ENCODE measurements at regions not wholly inside any gene's neighbourhood (a gene's known extent, or its start where the extent isn't known, plus 50 kb on each side); places are given as distances from the start of the nearest gene placed in this dataset.
"Not testable (repeated sequence)": the region's sequence is repeated elsewhere in the genome, so short reads cannot be mapped to it uniquely, and the experiment has no call there.

- DNase-seq (ENCODE audit: low spot score): no peak
Observed at GRCh38 chr18:5720132-5720531, 175.2 kb downstream of the TMEM200C start.

- no peak for DNase-seq (ENCODE audit: low spot score)
Observed at GRCh38 chr18:5717256-5717655, 173.5 kb upstream of the EPB41L3 start.

DNA sequence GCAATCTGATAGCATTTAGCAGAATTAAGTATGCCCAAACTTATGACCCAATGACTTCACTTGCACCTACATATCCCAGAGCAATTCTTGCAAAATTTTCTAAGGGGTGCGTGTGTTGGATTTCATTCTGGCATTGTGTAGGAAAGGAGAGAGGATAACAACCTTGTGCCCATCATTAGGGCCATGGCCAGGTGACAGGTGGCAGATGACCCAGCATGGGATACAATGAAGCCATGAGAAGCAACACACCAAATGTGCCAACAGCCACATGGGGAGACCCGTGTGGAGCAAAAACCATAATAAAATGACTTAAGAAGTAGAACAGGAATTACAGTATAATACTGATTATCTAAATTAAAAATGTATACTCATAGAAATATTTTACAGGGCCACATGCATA lies 166.9 kb upstream of the EPB41L3 start:
- DNase-seq (ENCODE audit: low spot score): no peak

- DNase-seq (ENCODE audit: low spot score): no peak
Observed at GRCh38 chr18:5710235-5710634, 166.4 kb upstream of the EPB41L3 start.

DNA sequence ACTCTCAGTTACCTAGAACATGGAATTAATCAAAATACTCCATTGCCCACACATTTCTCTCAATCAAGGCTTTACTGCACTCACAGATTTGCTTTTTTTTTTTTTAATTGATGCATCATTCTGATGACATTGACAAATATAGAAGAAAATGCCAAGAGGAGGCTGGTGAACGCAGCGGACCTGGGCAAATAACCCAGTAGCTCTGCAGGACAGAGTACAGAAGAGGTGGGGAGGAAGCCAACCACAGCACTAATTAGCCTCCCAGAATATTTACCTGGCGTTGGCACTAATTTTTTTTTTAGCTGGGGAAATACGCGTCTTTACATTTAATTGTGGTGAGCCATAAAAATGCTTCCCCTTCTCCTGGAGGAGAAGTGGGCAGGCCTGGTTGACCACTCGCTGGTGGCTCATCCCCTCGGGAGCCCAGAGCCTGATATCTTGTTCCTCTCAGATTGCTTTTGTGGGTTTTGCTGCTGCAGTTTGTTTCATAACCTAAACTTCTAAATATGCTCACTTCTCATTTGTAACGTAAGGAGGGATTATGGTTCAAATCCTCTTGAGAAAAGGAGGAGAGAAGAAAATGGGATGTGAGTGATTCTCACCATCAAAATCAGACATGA lies 165.8 kb upstream of the EPB41L3 start:
- DNase-seq (ENCODE audit: low spot score): no peak

- no peak for DNase-seq (ENCODE audit: low spot score)
Observed at GRCh38 chr18:5707586-5707985, 163.8 kb upstream of the EPB41L3 start.

DNA sequence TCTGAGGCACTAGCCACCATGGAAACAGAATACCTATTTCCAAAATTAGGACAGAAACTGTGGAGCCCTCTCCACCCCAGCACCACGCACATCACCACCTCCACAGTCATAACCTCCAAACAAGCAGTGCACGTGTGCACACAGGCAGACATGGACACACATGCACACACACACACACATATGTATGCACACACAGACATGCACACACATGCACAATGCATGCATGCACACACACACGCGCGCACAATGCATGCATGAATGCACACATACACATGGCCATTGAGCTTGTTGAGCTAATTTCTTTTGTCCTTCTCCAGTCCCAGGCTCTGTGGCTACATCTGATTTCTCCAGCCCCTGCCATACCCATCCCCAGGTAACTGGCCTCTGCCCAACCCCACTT lies 161.6 kb upstream of the EPB41L3 start:
- DNase-seq (ENCODE audit: low spot score): no peak

GRCh38 chr18:5704847-5705246 lies 161.1 kb upstream of the EPB41L3 start:
- DNase-seq (ENCODE audit: low spot score): no peak

DNA sequence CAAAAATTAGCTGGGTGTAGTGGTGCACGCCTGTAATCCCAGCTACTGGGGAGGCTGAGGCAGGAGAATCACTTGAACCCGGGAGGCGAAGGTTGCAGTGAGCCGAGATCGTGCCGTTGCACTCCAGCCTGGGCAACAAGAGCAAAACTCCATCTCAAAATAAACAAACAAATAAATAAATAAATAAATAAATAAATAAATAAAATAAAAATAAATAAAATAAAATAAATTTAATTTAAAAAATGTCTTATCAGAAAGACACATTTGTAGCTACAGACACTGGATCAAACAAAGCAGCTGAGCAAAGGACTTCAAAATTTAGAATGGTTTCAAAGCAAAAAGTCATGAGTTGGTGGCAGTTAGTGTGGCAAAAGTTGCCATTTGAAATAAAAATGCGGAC lies 158.2 kb upstream of the EPB41L3 start:
- DNase-seq (ENCODE audit: low spot score): not testable (repeated sequence)

DNA sequence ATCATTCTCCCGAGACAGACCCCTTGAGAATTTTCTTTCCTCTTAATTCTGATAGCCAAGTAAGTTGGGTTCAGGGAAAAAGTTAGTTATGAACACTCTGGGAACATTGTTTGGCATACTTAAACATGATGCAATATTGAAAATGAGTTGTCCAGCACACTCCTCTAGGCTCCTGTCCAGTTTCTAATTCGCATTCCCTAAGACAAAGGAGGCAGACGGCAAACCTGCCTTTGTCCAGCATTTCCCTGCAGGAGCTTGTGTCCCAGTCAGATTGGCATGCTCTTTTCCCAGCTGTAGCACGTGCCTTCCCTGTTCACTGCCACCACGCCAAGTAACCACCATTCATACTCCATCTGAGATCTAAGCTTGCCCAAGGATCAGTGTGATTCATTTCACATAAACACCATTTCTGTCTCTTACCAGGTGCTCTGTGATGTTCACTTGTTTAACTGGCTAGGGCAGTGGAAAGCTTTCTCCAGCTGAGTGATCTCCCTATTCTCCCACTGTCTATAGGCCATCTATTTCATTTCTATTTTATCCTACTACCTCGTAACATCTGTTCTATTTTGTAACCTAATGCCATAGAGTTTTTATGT lies 150.0 kb upstream of the EPB41L3 start:
- peak; percentile 26 for DNase-seq (ENCODE audit: low spot score)

DNA sequence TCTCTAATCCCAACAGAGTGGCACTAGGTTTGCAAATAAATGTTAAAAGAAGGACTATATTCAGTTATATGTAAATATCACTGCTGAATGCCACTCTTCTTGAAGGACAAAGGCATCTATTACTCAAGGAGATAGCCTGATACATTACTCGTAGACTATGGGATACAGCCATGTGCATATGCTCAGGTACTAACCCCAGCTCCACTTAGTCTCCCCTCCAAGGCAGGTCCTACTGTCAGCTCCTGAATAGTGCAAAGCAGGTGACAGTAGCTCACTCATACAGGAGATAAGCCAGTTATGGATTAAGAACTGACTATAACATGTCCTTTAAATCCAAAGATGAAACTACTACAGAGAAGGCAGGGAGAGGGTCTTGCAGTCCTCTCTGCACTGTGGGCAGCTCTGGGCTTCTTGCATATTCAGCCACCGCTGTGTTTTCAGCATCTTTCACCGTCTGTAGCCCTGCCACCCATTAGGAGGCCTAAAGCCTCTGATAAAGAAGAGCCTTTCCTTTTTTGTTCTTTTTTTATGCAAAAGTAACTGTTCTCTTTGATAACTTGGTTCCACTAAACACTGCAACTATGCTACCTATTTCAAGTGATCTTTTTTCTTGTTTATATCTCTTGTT lies 135.1 kb upstream of the EPB41L3 start:
- no peak for DNase-seq (ENCODE audit: low spot score)

DNA sequence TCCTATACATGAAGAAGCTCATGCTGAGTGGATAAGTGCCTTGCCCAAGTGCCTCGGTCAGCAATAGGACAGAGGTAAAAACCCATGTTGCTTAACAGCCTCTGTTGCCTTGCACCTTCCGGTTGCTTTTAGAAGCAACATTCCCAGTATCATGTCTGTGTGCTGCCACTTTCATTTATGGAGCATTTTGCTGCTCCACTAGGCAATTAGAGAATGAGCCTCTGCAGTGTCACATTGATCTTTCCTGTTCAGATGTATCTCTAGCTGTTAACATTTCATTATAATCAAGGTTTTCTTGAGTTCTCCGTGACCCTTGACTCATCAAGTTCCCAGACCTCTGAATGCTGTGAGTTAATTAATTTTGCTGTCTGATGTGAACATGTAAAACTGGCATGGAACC lies 134.5 kb upstream of the EPB41L3 start:
- no peak for DNase-seq (ENCODE audit: low spot score)

DNA sequence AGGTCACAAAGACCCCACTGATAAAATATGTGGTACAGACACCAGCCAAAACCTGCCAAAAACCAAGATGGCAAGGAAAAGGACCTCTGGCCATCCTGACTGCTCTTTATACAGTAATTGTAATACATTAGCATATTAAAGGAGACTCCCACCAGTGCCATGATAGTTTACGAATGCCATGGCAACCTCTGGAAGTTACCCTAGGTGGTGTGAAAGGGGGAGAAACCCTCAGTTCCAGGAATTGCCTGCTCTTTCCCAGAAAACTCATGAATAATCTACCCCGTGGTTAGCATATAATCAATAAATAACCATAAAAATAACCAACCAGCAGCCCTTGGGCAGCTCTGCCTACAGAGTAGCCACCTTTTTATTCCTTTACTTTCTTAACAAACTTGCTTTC lies 129.8 kb upstream of the EPB41L3 start:
- DNase-seq (ENCODE audit: low spot score): no peak

GRCh38 chr18:5669585-5669984 lies 125.8 kb upstream of the EPB41L3 start:
- no peak for DNase-seq (ENCODE audit: low spot score)

GRCh38 chr18:5668087-5668715 lies 124.4 kb upstream of the EPB41L3 start:
- no peak for DNase-seq (ENCODE audit: low spot score)

DNA sequence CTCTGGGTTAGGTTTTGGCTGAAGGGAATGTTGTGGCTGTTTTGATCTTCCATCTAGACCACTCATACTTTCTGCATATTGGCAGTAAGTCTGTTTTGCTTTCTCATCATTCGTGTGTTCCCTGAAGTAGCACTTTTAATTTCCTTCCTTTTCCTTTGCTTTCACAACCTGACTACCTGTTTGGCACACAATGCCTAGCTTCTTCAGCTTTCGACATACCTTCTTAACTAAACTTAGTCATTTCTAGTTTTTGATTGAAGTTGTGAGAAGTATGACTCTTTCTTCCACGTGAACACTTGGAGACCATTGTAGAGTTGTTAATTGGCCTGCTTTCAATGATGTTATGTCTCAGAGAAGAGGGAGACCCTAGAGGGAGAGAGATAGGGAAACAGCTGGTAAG lies 123.6 kb upstream of the EPB41L3 start:
- no peak for DNase-seq (ENCODE audit: low spot score)

GRCh38 chr18:5662586-5663090 lies 118.8 kb upstream of the EPB41L3 start:
- no peak for DNase-seq (ENCODE audit: low spot score)

GRCh38 chr18:5661179-5661578 lies 117.4 kb upstream of the EPB41L3 start:
- no peak for DNase-seq (ENCODE audit: low spot score)

GRCh38 chr18:5653802-5654201 lies 110.0 kb upstream of the EPB41L3 start:
- no peak for DNase-seq (ENCODE audit: low spot score)

GRCh38 chr18:5651736-5652135 lies 107.9 kb upstream of the EPB41L3 start:
- no peak for DNase-seq (ENCODE audit: low spot score)

GRCh38 chr18:5649439-5649838 lies 105.6 kb upstream of the EPB41L3 start:
- DNase-seq (ENCODE audit: low spot score): no peak

- no peak for DNase-seq (ENCODE audit: low spot score)
Observed at GRCh38 chr18:5646739-5647138, 102.9 kb upstream of the EPB41L3 start.

DNA sequence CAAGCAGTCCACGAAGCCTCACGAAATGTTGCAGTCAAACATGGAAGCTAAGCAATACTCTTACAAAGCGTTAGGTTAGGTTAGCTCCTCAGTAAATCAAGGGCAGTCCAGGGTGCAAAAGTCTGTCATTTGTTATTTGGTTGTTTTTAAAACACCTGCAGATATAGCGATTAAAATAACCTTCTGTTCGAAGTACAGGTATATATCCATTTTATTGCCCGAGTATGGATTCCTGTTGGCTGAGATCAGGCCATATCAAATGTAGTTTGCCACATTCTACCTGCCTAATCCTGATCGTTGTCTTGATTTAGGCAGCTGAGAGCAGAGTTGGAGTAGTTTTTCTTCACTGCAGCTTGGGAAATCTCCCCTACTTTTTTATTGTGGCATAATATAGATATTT lies 99.5 kb upstream of the EPB41L3 start:
- no peak for DNase-seq (ENCODE audit: low spot score)
